NCI-H2081 treated with DMSO at 0.1 percent for 48 hours (cell line): ENCODE measurements at regions not wholly inside any gene's neighbourhood (a gene's known extent, or its start where the extent isn't known, plus 50 kb on each side); places are given as distances from the start of the nearest gene placed in this dataset.
"Not testable (repeated sequence)": the region's sequence is repeated elsewhere in the genome, so short reads cannot be mapped to it uniquely, and the experiment has no call there.

Experiments used
- DNase-seq: peaks from one replicate; lab custom pipeline; 2025; lab: John Stamatoyannopoulos, UW

DNA sequence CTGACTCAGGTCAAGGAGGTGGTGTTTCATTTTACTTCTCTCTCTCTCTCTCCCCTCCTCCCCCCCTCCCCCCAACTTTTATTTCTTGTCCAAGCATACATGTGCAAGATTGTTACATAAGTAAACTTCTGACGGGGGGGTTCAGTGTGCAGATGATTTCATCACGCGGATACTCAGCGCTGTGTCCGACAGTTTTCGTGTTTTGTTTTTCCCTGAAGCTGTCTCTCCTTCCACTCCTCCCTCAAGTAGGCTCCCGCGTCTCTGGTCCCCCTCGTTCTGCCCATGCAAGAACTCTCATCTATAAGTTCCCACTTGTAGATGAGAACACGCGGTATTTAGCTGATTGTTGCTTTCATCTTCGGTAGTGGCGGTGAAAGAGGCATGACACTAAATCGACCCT, 111.0 kb upstream of the ANKRD30BL start:
- DNase-seq, result no peak

DNA sequence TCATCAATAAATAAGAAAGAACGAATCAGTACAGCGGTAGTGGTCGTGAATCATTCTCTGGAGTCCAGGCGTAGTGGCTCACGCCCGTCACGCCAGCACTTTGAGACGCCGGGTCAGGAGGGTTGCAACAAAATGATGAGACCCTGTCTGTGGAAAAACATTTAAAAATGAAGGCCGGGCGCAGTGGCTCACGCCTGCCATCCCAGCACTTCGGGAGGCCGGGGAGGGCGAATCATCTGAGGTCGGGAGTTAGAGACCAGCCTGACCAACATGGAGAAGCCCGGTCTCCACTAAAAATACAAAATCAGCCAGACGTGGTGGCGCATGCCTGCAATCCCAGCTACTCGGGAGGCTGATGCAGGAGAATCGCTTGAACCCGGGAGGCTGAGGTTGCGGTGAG, 111.8 kb upstream of the ANKRD30BL start:
- not testable (repeated sequence) for DNase-seq

DNA sequence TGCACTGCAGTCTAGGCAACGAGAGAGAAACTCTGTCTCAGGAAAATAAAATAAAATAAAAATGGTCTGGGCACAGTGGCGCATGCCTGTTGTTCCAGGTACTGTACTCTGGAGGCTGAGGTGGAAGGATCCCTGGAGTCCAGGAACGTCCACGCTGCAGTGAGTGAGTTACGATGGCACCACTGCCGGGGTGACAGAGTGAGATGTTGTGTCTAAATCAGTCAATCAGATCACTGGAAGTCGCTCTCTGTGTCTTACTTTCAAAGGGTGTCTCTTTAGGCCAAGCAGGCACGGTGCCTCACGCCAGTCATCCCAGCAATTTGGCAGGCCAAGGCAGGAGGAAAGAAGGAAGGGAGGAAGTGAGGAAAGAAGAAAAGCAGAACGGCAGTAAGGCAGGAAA, 112.2 kb upstream of the ANKRD30BL start:
- DNase-seq, result no peak

DNA sequence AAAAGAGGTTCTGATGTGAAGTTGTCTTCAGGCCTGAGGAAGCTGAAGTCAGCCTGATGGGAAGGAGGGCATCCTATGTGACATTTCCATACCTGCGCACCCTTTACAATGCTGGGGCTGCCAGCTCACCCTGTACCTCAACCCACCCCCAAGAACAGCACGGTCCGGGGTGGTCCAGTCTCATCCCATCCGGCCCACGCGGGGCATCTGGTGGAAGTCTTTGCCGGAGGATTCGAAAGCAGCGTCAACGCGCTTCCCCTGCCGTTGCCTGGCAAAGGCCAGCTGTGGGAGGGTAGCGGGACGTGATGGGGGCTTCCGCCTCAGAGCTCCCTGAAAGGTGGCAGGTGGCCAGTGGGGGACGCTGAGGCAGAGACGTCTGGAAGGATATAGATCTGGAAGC, 113.6 kb upstream of the ANKRD30BL start:
- no peak for DNase-seq

DNA sequence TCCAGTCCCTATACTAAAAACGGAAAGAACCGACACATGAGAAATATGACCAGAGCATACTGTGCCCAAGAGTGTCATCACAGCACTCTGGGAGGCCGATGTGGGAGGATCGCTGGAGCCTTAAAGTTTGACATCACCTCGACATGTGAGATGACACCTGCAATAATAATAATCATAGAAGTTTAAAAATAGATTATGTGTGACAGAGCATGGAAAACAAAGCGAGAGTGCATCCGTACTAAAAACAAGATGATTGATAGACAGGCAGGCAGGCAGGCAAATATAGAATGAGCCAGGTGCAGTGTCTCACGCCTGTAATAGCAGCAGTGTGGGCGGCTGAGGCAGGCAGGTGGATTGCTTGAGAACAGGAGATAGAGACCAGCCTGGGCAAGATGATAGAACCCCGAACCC, 114.8 kb upstream of the ANKRD30BL start:
- DNase-seq, result no peak

DNA sequence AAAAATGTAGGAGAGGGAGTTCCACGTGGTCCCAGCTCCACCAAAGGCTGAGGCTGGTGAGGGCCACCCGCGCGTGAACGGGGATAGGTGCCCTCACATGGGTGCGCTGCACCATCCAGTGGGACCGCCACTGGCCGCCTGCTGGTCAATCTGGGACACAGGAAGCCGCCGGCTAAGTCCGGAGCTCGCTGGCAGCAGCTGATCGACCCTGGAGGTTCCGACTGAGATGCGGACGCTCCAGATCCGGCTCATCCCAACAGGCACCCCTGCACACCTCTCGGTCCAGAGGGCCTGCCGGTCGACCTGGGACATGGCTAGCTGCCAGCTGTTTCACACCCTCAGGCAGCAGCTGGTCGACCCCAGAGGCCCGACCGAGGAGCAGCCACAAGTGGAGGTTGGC, 116.5 kb upstream of the ANKRD30BL start:
- DNase-seq, result no peak

DNA sequence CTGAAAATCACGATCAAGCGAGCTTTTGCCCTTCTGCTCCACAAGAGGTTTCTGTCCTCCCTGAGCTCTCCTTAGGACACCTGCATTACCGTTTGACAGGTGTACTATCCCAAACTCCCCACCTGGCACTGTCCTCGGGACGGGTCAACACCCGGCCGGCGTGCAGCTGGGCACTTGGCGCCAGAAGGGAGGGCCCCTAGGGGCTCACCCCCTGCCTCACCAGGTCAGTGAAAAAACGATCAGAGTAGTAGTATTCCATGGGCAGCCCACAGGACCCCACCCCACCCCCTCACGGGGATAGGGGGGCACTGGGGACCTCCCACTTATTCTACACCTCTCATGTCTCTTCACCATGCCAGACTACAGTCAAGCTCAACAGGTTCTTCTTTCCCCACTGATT, 117.6 kb upstream of the ANKRD30BL start:
- DNase-seq, result no peak

DNA sequence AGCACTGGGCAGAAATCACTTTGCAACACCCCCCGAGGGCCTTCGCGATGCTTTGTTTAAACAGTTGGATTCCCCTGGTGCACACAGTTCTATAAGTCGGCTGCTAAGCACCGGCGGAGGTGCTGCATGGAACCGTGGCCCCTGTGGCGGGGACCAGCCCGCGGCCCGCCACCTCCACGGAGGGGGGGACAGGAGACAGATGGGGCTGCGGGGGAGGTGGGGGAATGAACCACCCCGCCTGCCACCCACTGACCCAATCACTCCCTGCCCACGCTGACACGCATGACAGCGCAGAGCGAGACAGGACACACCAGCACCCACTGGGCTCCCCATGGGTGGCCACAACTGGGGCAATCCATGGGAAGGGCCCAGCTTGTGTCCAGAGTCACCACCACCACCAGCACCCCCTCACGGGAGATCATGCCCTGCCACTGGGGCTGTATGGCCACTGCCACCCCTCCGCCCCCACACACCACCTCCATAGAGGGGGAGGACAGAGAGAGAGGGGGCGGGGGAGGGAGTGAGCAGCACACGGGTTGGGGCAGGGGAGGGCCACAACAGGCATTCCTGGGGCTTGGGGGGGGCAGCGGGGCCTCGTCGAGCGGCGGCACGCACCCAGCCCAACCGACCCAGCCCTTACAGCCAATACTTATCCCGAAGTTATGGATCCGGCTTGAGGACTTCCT, 118.3 kb upstream of the ANKRD30BL start:
- no peak for DNase-seq

DNA sequence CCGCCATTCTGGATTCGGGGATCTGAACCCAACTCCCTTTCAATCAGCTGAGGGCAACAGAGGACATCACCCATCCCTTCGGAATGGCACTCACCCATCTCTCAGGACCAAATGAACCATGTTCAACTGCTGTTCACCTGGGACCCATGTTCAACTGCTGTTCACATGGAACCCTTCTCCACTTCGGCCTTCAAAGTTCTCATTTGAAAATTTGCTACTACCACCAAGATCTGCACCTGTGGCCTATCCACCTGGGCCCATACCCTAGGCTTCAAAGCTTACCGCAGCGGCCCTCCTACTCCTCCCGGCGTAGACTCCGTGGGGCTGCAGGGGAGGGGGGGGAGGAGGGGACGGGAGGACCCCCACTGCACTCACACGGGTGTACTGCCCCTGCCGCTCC, 119.2 kb upstream of the ANKRD30BL start:
- DNase-seq, result no peak

DNA sequence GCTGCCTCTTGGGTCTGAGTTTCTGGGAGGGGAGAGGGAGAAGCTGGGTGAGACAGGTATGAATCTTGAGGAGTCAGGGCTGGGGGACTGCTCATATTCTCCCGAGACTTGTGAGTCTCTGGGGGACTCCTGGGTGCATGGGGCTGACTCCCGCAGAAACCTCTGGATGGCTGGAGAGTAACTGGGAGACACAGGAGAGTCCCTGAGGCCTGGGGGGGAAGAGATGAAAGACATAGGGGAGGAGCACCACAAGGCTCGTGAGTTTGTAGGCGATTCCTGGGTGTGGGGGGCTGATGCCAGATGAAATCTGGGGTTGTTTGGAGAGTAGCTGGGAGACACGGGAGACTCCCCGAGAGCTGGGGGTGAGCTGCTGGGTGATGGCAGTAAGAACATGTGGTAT, 120.4 kb upstream of the ANKRD30BL start:
- DNase-seq, result not testable (repeated sequence)

DNA sequence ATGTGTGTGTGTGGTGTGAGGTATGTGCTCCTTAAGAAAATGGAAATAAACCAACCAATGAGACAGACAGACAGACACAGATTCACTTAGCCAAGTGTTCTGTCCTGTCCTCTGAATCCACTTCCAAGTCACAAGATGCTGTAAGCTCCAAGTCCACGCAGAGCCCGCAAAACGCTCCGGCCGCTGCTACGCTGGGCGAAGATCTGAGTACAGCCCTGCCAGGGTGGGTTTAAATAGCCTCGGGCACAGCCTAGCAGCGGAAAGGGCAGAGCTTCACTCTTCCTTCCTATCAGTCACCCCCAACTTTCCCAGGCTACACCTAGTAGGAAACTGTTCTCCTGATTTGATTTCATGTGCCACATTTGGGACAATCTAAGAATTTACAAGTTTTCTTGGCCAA, 121.2 kb upstream of the ANKRD30BL start:
- no peak for DNase-seq

DNA sequence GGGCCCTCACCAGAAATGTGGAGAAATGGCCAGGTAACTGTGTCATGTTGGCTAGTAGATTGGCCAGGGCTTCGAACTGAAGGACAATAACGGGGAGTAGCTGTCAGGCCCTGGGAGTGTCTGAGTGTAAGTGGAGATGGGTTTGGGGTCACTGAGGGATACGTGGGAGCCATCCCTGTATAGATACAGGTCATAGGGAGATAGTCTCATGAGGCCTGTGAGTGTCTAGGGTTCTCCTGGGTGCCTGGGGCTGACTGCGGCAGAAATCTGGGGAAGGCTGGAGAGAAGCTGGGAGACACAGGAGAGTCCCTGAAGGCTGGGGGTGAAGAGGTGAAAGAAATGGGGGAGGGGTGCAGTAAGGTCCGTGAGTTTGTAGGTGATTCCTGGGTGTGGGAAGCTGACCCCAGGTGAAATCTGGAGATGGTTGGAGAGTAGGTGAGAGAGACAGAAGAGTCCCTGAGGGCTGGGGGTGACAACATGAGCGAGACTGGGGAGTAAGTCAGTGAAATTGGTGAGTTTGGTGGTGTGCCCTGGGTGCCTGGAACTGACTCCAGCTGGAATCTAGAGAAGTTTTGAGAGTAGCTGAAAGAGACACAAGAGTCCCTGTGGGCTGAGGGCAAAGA, 124.6 kb upstream of the ANKRD30BL start:
- not testable (repeated sequence) for DNase-seq

DNA sequence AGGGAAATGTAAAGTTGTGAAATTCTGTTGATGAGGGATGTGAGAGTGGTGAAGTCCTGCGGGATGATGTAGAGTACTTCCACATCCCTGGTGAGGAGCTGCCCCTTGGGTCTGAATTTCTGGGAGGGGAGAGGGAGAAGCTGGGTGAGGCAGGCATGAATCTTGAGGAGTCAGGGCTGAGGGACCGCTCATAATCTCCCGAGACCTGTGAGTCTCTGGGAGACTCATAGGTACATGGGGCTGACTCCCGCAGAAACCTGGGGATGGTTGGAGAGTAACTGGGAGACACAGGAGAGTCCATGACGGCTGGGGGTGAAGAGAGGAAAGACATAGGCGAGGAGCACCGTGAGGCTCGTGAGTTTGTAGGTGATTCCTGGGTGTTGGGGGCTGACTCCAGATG, 126.2 kb upstream of the ANKRD30BL start:
- not testable (repeated sequence) for DNase-seq

DNA sequence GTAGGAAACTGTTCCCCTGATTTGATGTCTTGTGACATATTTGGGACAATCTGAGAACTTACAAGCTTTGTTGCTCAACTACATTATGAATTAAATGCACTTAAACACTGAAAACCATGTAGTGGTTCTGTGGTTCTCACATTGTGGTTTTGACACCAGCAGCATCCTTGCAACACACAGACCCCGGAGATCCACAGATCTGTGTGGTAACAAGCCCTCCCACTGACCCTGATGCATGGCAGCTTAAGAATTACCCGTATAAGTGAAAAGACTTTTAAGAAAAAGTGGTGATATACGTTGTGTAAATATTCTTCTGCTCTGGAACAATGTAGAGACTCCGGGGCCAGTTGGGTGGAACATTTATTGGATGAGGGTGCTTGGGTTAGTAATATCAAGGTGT, 127.4 kb upstream of the ANKRD30BL start:
- not testable (repeated sequence) for DNase-seq

DNA sequence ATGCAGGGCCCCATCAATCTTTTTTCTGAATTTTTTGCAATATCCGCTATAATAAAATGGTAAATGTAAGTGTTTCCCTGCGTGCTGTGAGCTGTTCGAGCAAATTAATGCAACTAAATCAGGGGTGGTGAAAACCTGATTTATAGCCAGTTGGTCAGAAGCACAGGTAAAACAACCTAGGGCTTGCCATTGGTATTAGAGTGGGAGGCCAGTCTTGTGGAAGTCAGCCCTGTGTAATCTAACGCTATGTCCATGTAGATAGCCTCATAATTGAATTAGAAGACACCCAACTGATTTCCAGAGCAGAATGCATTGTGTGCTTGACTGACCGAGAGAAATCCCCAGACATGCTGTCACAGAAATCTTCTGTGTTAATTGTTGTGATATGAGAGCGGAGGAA, 126.8 kb upstream of the GPR39 start:
- DNase-seq, result not testable (repeated sequence)

DNA sequence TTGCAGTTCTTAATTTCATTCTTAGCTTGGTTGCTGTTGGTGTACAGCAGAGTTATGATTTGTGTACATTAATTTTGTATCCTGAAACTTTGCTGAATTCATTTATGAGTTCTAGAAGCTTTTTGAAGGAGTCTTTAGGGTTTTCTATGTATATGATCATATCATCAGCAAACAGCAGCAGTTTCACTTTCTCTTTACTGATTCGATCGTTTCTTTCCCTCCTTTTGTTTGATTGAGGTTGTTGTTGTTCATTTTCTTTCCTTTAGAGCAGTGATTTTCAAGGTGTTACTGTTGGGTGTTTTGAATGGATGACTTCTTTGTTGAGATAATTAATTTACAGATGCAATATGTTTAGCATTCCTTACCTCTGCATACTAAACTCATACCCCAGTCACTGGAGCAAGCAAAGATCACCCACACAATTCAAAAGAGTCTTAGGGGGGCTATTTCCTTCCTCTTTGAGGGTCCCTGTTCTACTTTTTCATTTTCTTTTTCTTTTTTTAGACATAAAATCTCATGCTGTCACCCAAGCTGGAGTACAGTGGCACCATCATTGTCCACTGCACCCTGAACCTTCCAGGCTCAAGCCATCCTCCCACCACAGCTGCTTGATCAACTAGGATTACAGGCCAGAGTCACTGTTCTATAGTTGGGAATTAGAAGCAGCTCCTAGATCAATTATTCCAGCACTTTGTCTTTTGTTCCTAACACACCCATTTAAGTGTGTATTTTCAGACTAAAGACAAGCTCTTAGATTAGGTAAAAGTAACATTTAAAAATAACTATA, 115.8 kb upstream of the GPR39 start:
- DNase-seq, result not testable (repeated sequence)

DNA sequence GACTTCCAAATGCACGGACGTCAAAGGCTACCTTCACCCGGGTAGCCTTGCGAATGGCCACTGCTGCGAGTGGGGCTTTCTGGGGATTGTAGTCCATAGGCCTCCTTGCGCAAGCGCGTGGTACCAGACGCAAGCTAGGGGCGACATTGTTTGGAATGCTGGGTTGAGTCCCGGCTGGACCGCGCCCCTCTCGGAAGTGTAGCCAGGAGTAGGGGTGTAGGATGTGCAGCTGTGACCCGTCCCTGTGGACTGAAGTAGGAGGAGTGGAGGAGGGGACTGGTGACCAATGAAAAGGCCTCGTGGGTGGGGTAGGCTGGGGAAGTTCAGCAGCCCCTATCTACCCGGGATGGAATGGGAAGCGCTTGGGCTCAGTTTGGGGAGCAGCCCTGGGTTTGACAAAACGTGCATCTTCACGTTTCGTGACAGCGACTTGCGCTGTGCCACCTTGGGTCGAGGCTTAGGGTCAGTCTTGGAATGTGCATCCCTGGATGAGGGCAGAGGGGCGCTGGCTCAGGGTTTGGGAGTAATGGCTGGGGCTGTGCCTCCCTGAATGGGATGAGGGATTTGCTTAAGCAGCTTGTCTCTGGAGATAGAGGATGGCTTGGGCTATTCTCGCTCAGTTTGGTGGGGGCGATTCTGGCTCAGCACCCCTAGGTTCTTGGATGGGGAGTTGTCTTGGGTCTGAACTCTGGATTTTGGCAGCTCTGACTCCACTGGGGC, 111.8 kb upstream of the GPR39 start:
- not testable (repeated sequence) for DNase-seq

DNA sequence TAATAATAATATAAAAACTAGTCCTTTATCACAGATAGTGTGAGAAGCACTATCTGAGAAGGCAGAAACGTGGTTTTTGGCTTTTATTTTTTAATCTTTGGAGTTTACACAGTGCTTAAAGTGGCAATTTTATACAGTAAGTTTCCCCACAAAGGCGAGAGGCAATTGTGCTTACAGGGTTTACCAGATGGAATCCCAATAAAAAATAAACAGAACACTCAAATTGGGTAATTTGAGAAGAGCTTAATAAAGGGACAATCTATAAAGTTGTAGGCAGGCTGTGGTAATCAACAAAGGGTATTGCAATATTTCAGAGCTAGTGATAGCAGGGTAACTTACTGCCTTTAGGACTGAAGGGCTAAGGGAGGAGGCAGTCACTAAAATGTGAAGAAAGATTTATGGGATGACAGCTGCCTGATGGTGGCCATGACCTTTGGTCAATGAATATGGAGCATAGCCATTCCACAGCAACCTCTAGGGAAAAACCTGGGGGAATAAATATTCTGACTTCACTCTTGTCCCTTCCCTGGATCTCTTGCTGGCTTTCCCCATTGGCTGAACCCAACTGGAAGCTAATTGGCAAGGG, 108.9 kb upstream of the GPR39 start:
- DNase-seq, result not testable (repeated sequence)

DNA sequence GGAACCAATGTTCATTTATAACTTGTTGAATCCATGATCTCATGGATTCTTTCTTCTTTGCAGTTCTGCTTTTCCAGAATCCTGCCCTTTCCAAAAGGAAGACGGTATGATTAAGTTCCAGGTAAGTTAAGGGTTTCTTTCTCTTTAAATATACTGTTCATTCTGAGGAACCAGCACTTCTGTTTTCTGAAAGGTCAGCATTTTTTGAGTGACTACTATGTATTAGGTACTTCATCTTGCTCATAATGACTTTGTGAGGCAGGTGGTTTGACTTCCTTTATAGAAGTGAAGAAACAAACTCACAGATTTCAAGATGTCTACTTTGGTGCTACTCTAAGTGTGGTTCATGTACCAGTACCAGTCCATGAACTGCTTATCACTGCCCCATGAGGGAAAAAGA, 107.4 kb upstream of the GPR39 start:
- not testable (repeated sequence) for DNase-seq

DNA sequence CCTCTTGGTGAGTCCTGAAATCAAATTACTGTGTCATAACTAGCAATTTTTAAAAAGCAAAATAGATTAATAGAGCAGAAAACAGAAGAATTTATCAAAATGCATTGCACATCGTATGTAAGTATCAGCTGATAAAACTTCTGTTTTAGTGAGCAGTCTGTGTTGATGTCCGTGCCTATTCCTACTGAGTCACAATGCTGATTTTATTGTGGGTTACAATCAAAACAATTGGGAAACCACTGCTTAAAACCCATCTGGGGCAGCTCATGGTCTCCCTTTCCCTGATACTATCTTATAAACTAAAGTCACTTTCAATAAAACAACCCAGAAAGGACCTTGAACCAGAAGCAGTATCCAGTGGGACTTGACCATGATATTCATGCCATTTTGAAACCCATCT, 101.1 kb upstream of the GPR39 start:
- DNase-seq, result not testable (repeated sequence)

DNA sequence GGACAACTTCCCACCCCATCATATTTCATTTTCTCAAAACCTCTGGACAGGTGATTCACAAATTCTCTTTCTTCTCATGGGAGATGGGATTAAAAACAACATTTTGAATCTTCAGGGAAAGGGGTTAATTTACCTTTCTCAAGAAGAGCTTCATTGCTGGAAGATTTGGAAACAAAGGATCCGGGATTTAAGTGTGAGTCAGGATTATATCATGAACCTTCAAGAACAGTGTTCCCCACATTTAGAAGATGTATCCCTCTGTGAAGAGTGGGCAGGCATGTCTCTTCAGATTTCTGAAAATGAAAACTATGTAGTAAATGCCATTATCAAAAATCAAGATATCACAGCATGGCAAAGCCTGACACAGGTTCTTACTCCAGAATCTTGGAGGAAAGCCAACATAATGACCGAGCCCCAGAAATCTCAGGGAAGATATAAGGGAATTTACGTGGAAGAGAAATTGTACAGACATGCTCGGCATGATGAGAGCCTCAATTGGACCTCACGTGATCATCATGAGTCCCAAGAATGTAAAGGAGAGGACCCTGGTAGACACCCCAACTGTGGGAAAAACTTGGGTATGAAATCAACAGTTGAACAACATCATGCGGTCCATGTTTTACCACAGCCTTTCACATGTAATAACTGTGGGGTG, 99.5 kb upstream of the GPR39 start:
- DNase-seq, result not testable (repeated sequence)

DNA sequence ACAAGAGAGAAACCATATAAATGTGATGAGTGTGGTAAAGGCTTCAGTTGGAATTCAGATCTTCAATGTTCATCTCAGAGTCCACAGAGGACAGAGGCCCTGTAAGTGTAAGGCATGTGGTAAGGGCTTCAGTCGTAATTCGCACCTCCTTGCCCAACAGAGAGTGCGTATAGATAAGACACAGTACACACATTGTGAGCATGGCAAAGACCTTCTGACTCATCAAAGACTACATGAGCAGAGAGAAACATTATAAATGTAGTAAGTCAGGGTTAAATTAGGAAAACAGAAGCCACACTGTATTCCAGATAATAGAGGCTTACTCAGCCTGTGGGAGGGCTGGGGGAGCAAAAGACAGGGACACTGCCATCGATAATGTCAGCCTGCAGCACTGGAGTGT, 98.1 kb upstream of the GPR39 start:
- not testable (repeated sequence) for DNase-seq
